GM12878 (cell line): ENCODE measurements at regions not wholly inside any gene's neighbourhood (a gene's known extent, or its start where the extent isn't known, plus 50 kb on each side); places are given as distances from the start of the nearest gene placed in this dataset.

Source experiments
- ATAC-seq: fragments of 200-7000 bp; cut with Tn5 transposase; 3 replicates; pipeline ENCODE4 v1.9.1; 2020; ENCODE audit warnings: mild to moderate bottlenecking, moderate library complexity
- BruUV-seq: library from RNA; stranded (reverse); fragments of 400-500 nt; replicated peaks from 2 replicates; lab custom pipeline; 2021; lab: Mats Ljungman, UMichigan
- CTCF ChIA-PET: fragments of 300-600 bp; sonication (Branson Sonifier 250); formaldehyde crosslinking; extraction: SDS; loops from one replicate; lab custom pipeline; 2021; ENCODE audit warnings: inconsistent platforms; lab: Yijun Ruan, JAX
- POLR2A ChIA-PET: fragments of 350-600 bp; formaldehyde crosslinking; extraction: SDS; loops from one replicate; lab custom pipeline; 2021; ENCODE audit warnings: inconsistent platforms; lab: Charles Lee
- RAD21 ChIA-PET: fragments of 300-600 bp; sonication (Branson Sonifier 250); formaldehyde crosslinking; loops from one replicate; lab custom pipeline; 2023; ENCODE audit warnings: antibody characterized with exemption; ENCODE audit not compliant: unreplicated experiment; lab: Charles Lee
- SMC1A ChIA-PET: fragments of 300-600 bp; sonication (Branson Sonifier 250); formaldehyde crosslinking; loops from one replicate; lab custom pipeline; 2023; ENCODE audit not compliant: unreplicated experiment, uncharacterized antibody; lab: Charles Lee
- DNase-seq: peaks from one replicate; pipeline ENCODE4 v3.0.0-alpha.2; 2011; ENCODE audit warnings: low read depth, low spot score
- FAIRE-seq: peaks from 3 replicates; lab custom pipeline; 2011; peaks lifted over from hg19 to GRCh38; lab: Jason Lieb, UNC
- H2AFZ ChIP-seq: 2 replicates; pipeline ENCODE4 v1.6.0; 2011; ENCODE audit warnings: low read depth, low read length, control low read depth; ENCODE audit not compliant: control insufficient read depth
- H3K27ac ChIP-seq: 2 replicates; pipeline ENCODE4 v1.5.1; 2011; ENCODE audit warnings: control low read depth; ENCODE audit not compliant: control insufficient read depth, insufficient read depth
- H3K27me3 ChIP-seq, 2 experiments: replicated peaks in 1 of 2; 2 replicates each; pipeline versions ENCODE4 v1.6.0 to v1.6.1; 2011; ENCODE audit warnings: low read length in 1 of 2; ENCODE audit not compliant: control insufficient read depth in 2 of 2, insufficient read depth in 2 of 2
- H3K36me3 ChIP-seq, 2 experiments: 2 replicates each; pipeline ENCODE4 v1.5.1; 2011; ENCODE audit warnings: low read length in 1 of 2; ENCODE audit not compliant: control insufficient read depth in 2 of 2, insufficient read depth in 2 of 2
- H3K4me1 ChIP-seq: 2 replicates; pipeline ENCODE4 v1.6.1; 2011; ENCODE audit warnings: mild to moderate bottlenecking, low read length, moderate library complexity, mixed read lengths; ENCODE audit not compliant: control insufficient read depth, insufficient read depth
- H3K4me2 ChIP-seq: 2 replicates; pipeline ENCODE4 v1.6.0; 2011; ENCODE audit warnings: control low read depth; ENCODE audit not compliant: control insufficient read depth, insufficient read depth
- H3K4me3 ChIP-seq: fragments of 200-600 bp; sonication (generic); 2 replicates; pipeline ENCODE4 v1.5.1; 2016
- H3K79me2 ChIP-seq: 2 replicates; pipeline ENCODE4 v1.6.0; 2011; ENCODE audit warnings: low read length; ENCODE audit not compliant: control insufficient read depth, insufficient read depth
- H3K9ac ChIP-seq: 2 replicates; pipeline ENCODE4 v1.8.0; 2011; ENCODE audit warnings: low read length, control low read depth, mixed read lengths; ENCODE audit not compliant: control insufficient read depth, insufficient read depth
- H3K9me3 ChIP-seq: replicated peaks from 3 replicates; pipeline ENCODE4 v1.5.1; 2011; ENCODE audit warnings: mild to moderate bottlenecking, low read length; ENCODE audit not compliant: control insufficient read depth, insufficient read depth
- H4K20me1 ChIP-seq: 2 replicates; pipeline ENCODE4 v1.6.0; 2011; ENCODE audit not compliant: control insufficient read depth, insufficient read depth
- BACH1 ChIP-seq: fragments of 450-650 bp; IDR thresholded peaks from 2 replicates; pipeline ENCODE4 v1.6.1; 2017; ENCODE audit warnings: mild to moderate bottlenecking, borderline replicate concordance
- CBFB ChIP-seq: IDR thresholded peaks from 2 replicates; pipeline ENCODE4 v1.6.1; 2016; ENCODE audit warnings: antibody characterized with exemption, low read depth
- CHD2 ChIP-seq: IDR thresholded peaks from 2 replicates; pipeline ENCODE4 v1.6.1; 2011; ENCODE audit warnings: low read depth, low read length, improper control_type of control experiment, borderline replicate concordance
- FOXM1 ChIP-seq: IDR thresholded peaks from 2 replicates; pipeline ENCODE4 v1.6.1; 2012; ENCODE audit warnings: low read depth, mild to moderate bottlenecking, inconsistent platforms, low read length, moderate library complexity
- IKZF1 ChIP-seq: fragments of 450-650 bp; conservative IDR thresholded peaks from 2 replicates; pipeline ENCODE4 v1.6.1; 2017; ENCODE audit warnings: antibody characterized with exemption, mild to moderate bottlenecking
- KAT2A ChIP-seq: conservative IDR thresholded peaks from 2 replicates; pipeline ENCODE4 v1.6.1; 2011; ENCODE audit warnings: low read depth, low read length; ENCODE audit not compliant: control insufficient read depth
- MTA2 ChIP-seq: fragments of 450-650 bp; IDR thresholded peaks from 2 replicates; pipeline ENCODE4 v1.6.1; 2016; ENCODE audit warnings: low read depth, mild to moderate bottlenecking, moderate library complexity
- NR2F1 ChIP-seq: fragments of 450-650 bp; conservative IDR thresholded peaks from 2 replicates; pipeline ENCODE4 v1.6.1; 2017; ENCODE audit warnings: mild to moderate bottlenecking
- SREBF2 ChIP-seq: IDR thresholded peaks from 2 replicates; pipeline ENCODE4 v1.6.1; 2012; ENCODE audit warnings: mild to moderate bottlenecking, low read length
- STAT1 ChIP-seq: fragments of 450-650 bp; conservative IDR thresholded peaks from 2 replicates; pipeline ENCODE4 v1.6.1; 2014; ENCODE audit warnings: antibody characterized with exemption, mild to moderate bottlenecking
- ZBTB11 ChIP-seq: fragments of 450-650 bp; formaldehyde crosslinking; IDR thresholded peaks from 2 replicates; pipeline ENCODE4 v1.5.0; 2022; ENCODE audit warnings: mild to moderate bottlenecking, missing genetic modification characterization
- ZNF622 ChIP-seq: fragments of 450-650 bp; IDR thresholded peaks from 2 replicates; pipeline ENCODE4 v1.6.1; 2017; ENCODE audit warnings: mild to moderate bottlenecking, inconsistent platforms
- WGBS: methylation state at CpG from one replicate; pipeline ENCODE4 v1.1.6; 2016; ENCODE audit warnings: low lambda C conversion rate; ENCODE audit not compliant: insufficient replicate concordance, insufficient coverage; ENCODE audit errors: missing lambda C conversion rate; 5-methylcytosine and 5-hydroxymethylcytosine counted together
- in situ Hi-C: fragments of 300-500 bp; cut with MboI; formaldehyde crosslinking; loops from 9 replicates; pipeline ENCODE4 v1.14.3; 2018; ENCODE audit warnings: mixed read lengths
- intact Hi-C: fragments of 100-400 bp; cut with micrococcal nuclease; formaldehyde crosslinking; loops from one replicate; pipeline ENCODE4 v1.14.2; 2022; ENCODE audit not compliant: unreplicated experiment
- TF ChIP-seq, protein P1 (sequence below): fragments of 450-650 bp; IDR thresholded peaks from 2 replicates; pipeline ENCODE4 v1.6.1; 2017; ENCODE audit warnings: mild to moderate bottlenecking

- TF ChIP-seq IKZF1 (0 out of 2 replicates have a peak, but pooled peaks have one; percentile 29), BACH1 (no peak), CBFB (no peak), ZNF622 (no peak)
Observed at GRCh38 chr12:107829271-107829670, 54.8 kb downstream of the ASCL4 start (continued).

DNA sequence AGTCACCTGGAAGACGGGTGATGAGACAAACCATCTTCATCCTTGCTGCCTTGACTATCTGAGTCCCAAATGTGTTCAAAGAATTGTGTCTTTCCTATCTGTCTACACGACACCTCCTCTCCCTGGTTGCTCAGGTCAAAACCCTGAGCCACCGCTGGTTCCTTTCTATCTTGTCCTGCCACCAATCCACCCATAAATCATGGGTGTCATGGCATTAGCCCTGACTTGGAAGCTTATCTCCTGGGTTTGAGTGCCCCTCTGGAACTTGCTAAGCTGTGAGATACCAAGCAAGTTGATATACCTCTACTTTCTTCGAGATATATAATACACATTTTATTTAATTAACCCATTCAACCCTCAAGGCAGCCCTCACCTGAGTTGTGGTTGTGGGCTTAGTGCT is 57.9 kb downstream of the ASCL4 start:
- ATAC-seq (no peak), FAIRE-seq (no peak)
- ChIA-PET RAD21 (no interaction called here), POLR2A (no interaction called here)
- no peaks in the 10 kb centered on the region for H3K79me2 ChIP-seq
- H3K4me3 ChIP-seq: no peak overlapping the region
- H4K20me1 ChIP-seq: no peaks in the 10 kb centered on the region
- no peak for TF ChIP-seq CHD2
- no peak for TF ChIP-seq ZBTB11
- TF ChIP-seq NR2F1: no peak
- TF ChIP-seq SREBF2: no peak
- TF ChIP-seq KAT2A: no peak
- no peak for TF ChIP-seq FOXM1
- TF ChIP-seq MTA2: no peak
- TF ChIP-seq, protein P1, sequence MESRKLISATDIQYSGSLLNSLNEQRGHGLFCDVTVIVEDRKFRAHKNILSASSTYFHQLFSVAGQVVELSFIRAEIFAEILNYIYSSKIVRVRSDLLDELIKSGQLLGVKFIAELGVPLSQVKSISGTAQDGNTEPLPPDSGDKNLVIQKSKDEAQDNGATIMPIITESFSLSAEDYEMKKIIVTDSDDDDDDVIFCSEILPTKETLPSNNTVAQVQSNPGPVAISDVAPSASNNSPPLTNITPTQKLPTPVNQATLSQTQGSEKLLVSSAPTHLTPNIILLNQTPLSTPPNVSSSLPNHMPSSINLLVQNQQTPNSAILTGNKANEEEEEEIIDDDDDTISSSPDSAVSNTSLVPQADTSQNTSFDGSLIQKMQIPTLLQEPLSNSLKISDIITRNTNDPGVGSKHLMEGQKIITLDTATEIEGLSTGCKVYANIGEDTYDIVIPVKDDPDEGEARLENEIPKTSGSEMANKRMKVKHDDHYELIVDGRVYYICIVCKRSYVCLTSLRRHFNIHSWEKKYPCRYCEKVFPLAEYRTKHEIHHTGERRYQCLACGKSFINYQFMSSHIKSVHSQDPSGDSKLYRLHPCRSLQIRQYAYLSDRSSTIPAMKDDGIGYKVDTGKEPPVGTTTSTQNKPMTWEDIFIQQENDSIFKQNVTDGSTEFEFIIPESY: no peak
- no peak for TF ChIP-seq STAT1
- TF ChIP-seq, all 136 proteins: peak for 0
- Histone ChIP-seq H3K9ac (no peak overlapping the region), H2AFZ (no peak overlapping the region), H3K27ac (no peak overlapping the region), H3K36me3 (no peaks in the 10 kb centered on the region), H3K9me3 (peaks cover 7% of the 10 kb centered on the region), H3K27me3 (no peaks in the 10 kb centered on the region), H3K4me2 (no peak overlapping the region), H3K4me1 (no peaks in the 10 kb centered on the region)
- BruUV-seq: no TSS peak
- DNase-seq: no peak
- in situ Hi-C loops: no loop called here
- SMC1A ChIA-PET: no interaction called here
- CTCF ChIA-PET: no interaction called here
- WGBS: 29% methylated on average over 4 of the region's 4 CpGs
- intact Hi-C loops: loop anchor here (5.0 kb wide), 1 partner anchor 50 kb away; no protein-coding TSS in a partner anchor
